GM19463 (cell line): ENCODE measurements at regions not wholly inside any gene's neighbourhood (a gene's known extent, or its start where the extent isn't known, plus 50 kb on each side); places are given as distances from the start of the nearest gene placed in this dataset.
"Not testable (repeated sequence)": the region's sequence is repeated elsewhere in the genome, so short reads cannot be mapped to it uniquely, and the experiment has no call there.

ENCODE experiments used
- ATAC-seq: cut with Tn5 transposase; IDR thresholded peaks from one replicate; pipeline ENCODE4 v1.9.1; 2021; ENCODE audit warnings: mild to moderate bottlenecking, moderate library complexity; ENCODE audit not compliant: unreplicated experiment

- no peak for ATAC-seq
Observed at GRCh38 chr6:4359108-4359730, 223.8 kb upstream of the ECI2 start.

- no peak for ATAC-seq
Observed at GRCh38 chr6:4358414-4359107, 223.2 kb upstream of the ECI2 start.

- not testable (repeated sequence) for ATAC-seq
Observed at GRCh38 chr6:4357660-4358152, 222.3 kb upstream of the ECI2 start.

GRCh38 chr6:4356899-4357659, 221.7 kb upstream of the ECI2 start:
- no peak for ATAC-seq

GRCh38 chr6:4355241-4355640, 219.9 kb upstream of the ECI2 start:
- ATAC-seq = no peak

GRCh38 chr6:4354181-4354580, 218.8 kb upstream of the ECI2 start:
- ATAC-seq = no peak

GRCh38 chr6:4352731-4353130, 217.4 kb upstream of the ECI2 start:
- ATAC-seq = no peak

- ATAC-seq = no peak
Observed at GRCh38 chr6:4352322-4352669, 216.9 kb upstream of the ECI2 start.

GRCh38 chr6:4351520-4352321, 216.3 kb upstream of the ECI2 start:
- no peak for ATAC-seq

GRCh38 chr6:4350567-4351519, 215.5 kb upstream of the ECI2 start:
- no peak for ATAC-seq

- ATAC-seq = no peak
Observed at GRCh38 chr6:4349931-4350330, 214.6 kb upstream of the ECI2 start.

- ATAC-seq = no peak
Observed at GRCh38 chr6:4349323-4349722, 213.9 kb upstream of the ECI2 start.

- ATAC-seq = no peak
Observed at GRCh38 chr6:4348462-4349112, 213.2 kb upstream of the ECI2 start.

- ATAC-seq = no peak
Observed at GRCh38 chr6:4347877-4348276, 212.5 kb upstream of the ECI2 start.

GRCh38 chr6:4346659-4347333, 211.4 kb upstream of the ECI2 start:
- no peak for ATAC-seq

- no peak for ATAC-seq
Observed at GRCh38 chr6:4345543-4345942, 210.2 kb upstream of the ECI2 start.

- ATAC-seq = no peak
Observed at GRCh38 chr6:4344317-4344899, 209.0 kb upstream of the ECI2 start.

- no peak for ATAC-seq
Observed at GRCh38 chr6:4342407-4343137, 207.2 kb upstream of the ECI2 start.
